GM19035 (cell line): ENCODE measurements at regions not wholly inside any gene's neighbourhood (a gene's known extent, or its start where the extent isn't known, plus 50 kb on each side); places are given as distances from the start of the nearest gene placed in this dataset.

Experiments
- ATAC-seq: cut with Tn5 transposase; IDR thresholded peaks from one replicate; pipeline ENCODE4 v1.9.1; 2021; ENCODE audit not compliant: unreplicated experiment

GRCh38 chr5:53825016-53825415, 264.6 kb downstream of the NDUFS4 start:
- no peak for ATAC-seq

GRCh38 chr5:53825926-53826325, 265.5 kb downstream of the NDUFS4 start:
- no peak for ATAC-seq

- ATAC-seq: no peak
Measured at GRCh38 chr5:53826504-53826903, 266.1 kb downstream of the NDUFS4 start.

GRCh38 chr5:53827211-53827651, 266.8 kb downstream of the NDUFS4 start:
- ATAC-seq: no peak

- ATAC-seq: no peak
Measured at GRCh38 chr5:53831496-53831895, 271.1 kb downstream of the NDUFS4 start.
